ENCODE measurements at regions not wholly inside any gene's neighbourhood (a gene's known extent, or its start where the extent isn't known, plus 50 kb on each side); places are given as distances from the start of the nearest gene placed in this dataset.

- Mint-ChIP-seq H3K27ac (no peak overlapping the region), H3K36me3 (peaks cover 0 to 5% of the 10 kb centered on the region in 2 donors), H3K9me3 (peaks cover 14 to 17% of the 10 kb centered on the region in 2 donors)
- DNase-seq (ENCODE audit: low spot score in 2 of 2) = no peak
- ATAC-seq = no peak
Observed at GRCh38 chr4:31307029-31307428, 586.9 kb downstream of the PCDH7 start.

GRCh38 chr4:31324814-31325213, 604.6 kb downstream of the PCDH7 start:
- peaks cover 10 to 13% of the 10 kb centered on the region in 2 donors for H3K9me3 Mint-ChIP-seq
- ATAC-seq = no peak
- no peak for DNase-seq (ENCODE audit: low spot score in 2 of 2)
- no peak overlapping the region for H3K27ac Mint-ChIP-seq
- H3K36me3 Mint-ChIP-seq = no peaks in the 10 kb centered on the region

- ATAC-seq (no peak), DNase-seq (ENCODE audit: low spot score in 2 of 2) (no peak)
- Mint-ChIP-seq H3K27ac (no peak overlapping the region), H3K9me3 (peaks cover 10 to 13% of the 10 kb centered on the region in 2 donors), H3K36me3 (no peaks in the 10 kb centered on the region)
Observed at GRCh38 chr4:31325300-31325699, 605.1 kb downstream of the PCDH7 start.

- no peak for ATAC-seq
- H3K9me3 Mint-ChIP-seq = peaks cover 5 to 10% of the 10 kb centered on the region in 2 donors
- H3K27ac Mint-ChIP-seq = no peak overlapping the region
- no peak for DNase-seq (ENCODE audit: low spot score in 2 of 2)
- no peaks in the 10 kb centered on the region for H3K36me3 Mint-ChIP-seq
Observed at GRCh38 chr4:31327031-31327430, 606.9 kb downstream of the PCDH7 start.

GRCh38 chr4:31328932-31329331, 608.8 kb downstream of the PCDH7 start:
- no peak for ATAC-seq
- Mint-ChIP-seq H3K36me3 (no peaks in the 10 kb centered on the region), H3K9me3 (peaks cover 0 to 4% of the 10 kb centered on the region in 2 donors), H3K27ac (no peak overlapping the region)
- DNase-seq (ENCODE audit: low spot score in 2 of 2) = no peak

GRCh38 chr4:31334086-31334910, 614.1 kb downstream of the PCDH7 start:
- ATAC-seq (no peak), DNase-seq (ENCODE audit: low spot score in 2 of 2) (no peak)
- Mint-ChIP-seq H3K9me3 (peaks cover 0 to 7% of the 10 kb centered on the region in 2 donors), H3K27ac (no peak overlapping the region), H3K36me3 (no peaks in the 10 kb centered on the region)

- Mint-ChIP-seq H3K27ac (no peak overlapping the region), H3K9me3 (peaks cover 19% of the 10 kb centered on the region in 2 donors), H3K36me3 (peaks cover 0 to 9% of the 10 kb centered on the region in 2 donors)
- ATAC-seq (no peak), DNase-seq (ENCODE audit: low spot score in 2 of 2) (no peak)
Observed at GRCh38 chr4:31338000-31338399, 617.8 kb downstream of the PCDH7 start.

GRCh38 chr4:31341601-31342359, 621.6 kb downstream of the PCDH7 start:
- H3K27ac Mint-ChIP-seq = no peak overlapping the region
- ATAC-seq = no peak
- H3K36me3 Mint-ChIP-seq = peaks cover 0 to 9% of the 10 kb centered on the region in 2 donors
- H3K9me3 Mint-ChIP-seq = peaks cover 12 to 23% of the 10 kb centered on the region in 2 donors
- DNase-seq (ENCODE audit: low spot score in 2 of 2) = no peak

- ATAC-seq (no peak), DNase-seq (ENCODE audit: low spot score in 2 of 2) (no peak)
- H3K27ac Mint-ChIP-seq = no peak overlapping the region
- H3K36me3 Mint-ChIP-seq = peaks cover 0 to 9% of the 10 kb centered on the region in 2 donors
- H3K9me3 Mint-ChIP-seq = peaks cover 12 to 23% of the 10 kb centered on the region in 2 donors
Observed at GRCh38 chr4:31343061-31343460, 622.9 kb downstream of the PCDH7 start.

GRCh38 chr4:31349907-31350306, 629.7 kb downstream of the PCDH7 start:
- ATAC-seq (no peak), DNase-seq (ENCODE audit: low spot score in 2 of 2) (no peak)
- H3K36me3 Mint-ChIP-seq = no peaks in the 10 kb centered on the region
- H3K27ac Mint-ChIP-seq = no peak overlapping the region
- H3K9me3 Mint-ChIP-seq = peaks cover 8 to 10% of the 10 kb centered on the region in 2 donors

GRCh38 chr4:31351695-31352094, 631.5 kb downstream of the PCDH7 start:
- H3K27ac Mint-ChIP-seq = no peak overlapping the region
- ATAC-seq (no peak), DNase-seq (ENCODE audit: low spot score in 2 of 2) (no peak)
- H3K36me3 Mint-ChIP-seq = no peaks in the 10 kb centered on the region
- H3K9me3 Mint-ChIP-seq = peaks cover 8 to 10% of the 10 kb centered on the region in 2 donors

GRCh38 chr4:31356839-31357238, 636.7 kb downstream of the PCDH7 start:
- ATAC-seq (no peak), DNase-seq (ENCODE audit: low spot score in 2 of 2) (no peak)
- H3K36me3 Mint-ChIP-seq = no peaks in the 10 kb centered on the region
- H3K9me3 Mint-ChIP-seq = peaks cover 5 to 8% of the 10 kb centered on the region in 2 donors
- H3K27ac Mint-ChIP-seq = no peak overlapping the region

- no peak overlapping the region for H3K27ac Mint-ChIP-seq
- no peaks in the 10 kb centered on the region for H3K36me3 Mint-ChIP-seq
- no peak for ATAC-seq
- no peak for DNase-seq (ENCODE audit: low spot score in 2 of 2)
- peaks cover 6 to 10% of the 10 kb centered on the region in 2 donors for H3K9me3 Mint-ChIP-seq
Observed at GRCh38 chr4:31360786-31361185, 640.6 kb downstream of the PCDH7 start.

GRCh38 chr4:31362756-31363155, 642.6 kb downstream of the PCDH7 start:
- no peak for ATAC-seq
- DNase-seq (ENCODE audit: low spot score in 2 of 2) = no peak
- Mint-ChIP-seq H3K36me3 (no peaks in the 10 kb centered on the region), H3K27ac (no peak overlapping the region), H3K9me3 (peaks cover 10 to 11% of the 10 kb centered on the region in 2 donors)

GRCh38 chr4:31365006-31365690, 645.0 kb downstream of the PCDH7 start:
- peaks cover 5 to 11% of the 10 kb centered on the region in 2 donors for H3K9me3 Mint-ChIP-seq
- H3K36me3 Mint-ChIP-seq = no peaks in the 10 kb centered on the region
- H3K27ac Mint-ChIP-seq = no peak overlapping the region
- no peak for DNase-seq (ENCODE audit: low spot score in 2 of 2)
- no peak for ATAC-seq

- H3K9me3 Mint-ChIP-seq = peaks cover 5 to 11% of the 10 kb centered on the region in 2 donors
- DNase-seq (ENCODE audit: low spot score in 2 of 2) (no peak), ATAC-seq (no peak)
- H3K36me3 Mint-ChIP-seq = no peaks in the 10 kb centered on the region
- no peak overlapping the region for H3K27ac Mint-ChIP-seq
Observed at GRCh38 chr4:31366041-31366440, 645.9 kb downstream of the PCDH7 start.

All from activated naive CD4-positive, alpha-beta T cell treated with anti-CD3 and anti-CD28 coated beads, Interleukin-2, amount 50 U/mL, for 72 hours (primary cell).